Aorta (tissue), 5 donors: ENCODE measurements at regions not wholly inside any gene's neighbourhood (a gene's known extent, or its start where the extent isn't known, plus 50 kb on each side); places are given as distances from the start of the nearest gene placed in this dataset.
A peak's percentile ranks its signal among the peaks of the same experiment; 100 is the strongest.

ENCODE experiments used
- ATAC-seq: fragments of 200-7000 bp; cut with Tn5 transposase; one replicate; pipeline ENCODE4 v1.9.1; 2022; ENCODE audit warnings: moderate library complexity; ENCODE audit not compliant: low FRiP score
- DNase-seq, 2 donors: peaks; one replicate each; pipeline ENCODE4 v3.0.0-alpha.2; 2020
- H3K27ac ChIP-seq, 2 donors: one replicate each; pipeline ENCODE4 v1.5.1; 2013; ENCODE audit warnings: low read length in 2 of 2, mild to moderate bottlenecking in 2 of 2, moderate library complexity in 2 of 2, control low read depth in 1 of 2, inconsistent platforms in 1 of 2, low read depth in 1 of 2
- H3K27me3 ChIP-seq, 2 donors: one replicate each; pipeline ENCODE4 v1.6.1; 2013; ENCODE audit warnings: control low read depth in 1 of 2, low read length in 1 of 2, mild to moderate bottlenecking in 1 of 2, moderate library complexity in 1 of 2; ENCODE audit not compliant: insufficient read depth in 2 of 2, control insufficient read depth in 1 of 2
- H3K36me3 ChIP-seq, 2 donors: one replicate each; pipeline ENCODE4 v1.6.1; 2013; ENCODE audit warnings: control low read depth in 1 of 2, low read length in 1 of 2, mild to moderate bottlenecking in 1 of 2; ENCODE audit not compliant: insufficient read depth in 2 of 2, control insufficient read depth in 1 of 2
- H3K4me1 ChIP-seq, 2 donors: one replicate each; pipeline ENCODE4 v1.6.1; 2013; ENCODE audit warnings: low read length in 2 of 2, control low read depth in 1 of 2, mild to moderate bottlenecking in 1 of 2, moderate library complexity in 1 of 2; ENCODE audit not compliant: insufficient read depth in 2 of 2, control insufficient read depth in 1 of 2
- H3K4me3 ChIP-seq, 2 donors: one replicate each; pipeline ENCODE4 v1.5.1; 2013; ENCODE audit warnings: low read length in 2 of 2, control low read depth in 1 of 2, mild to moderate bottlenecking in 1 of 2
- H3K9me3 ChIP-seq: one replicate; pipeline ENCODE4 v1.6.1; 2013; ENCODE audit warnings: mild to moderate bottlenecking, low read length; ENCODE audit not compliant: control insufficient read depth
- WGBS, 2 donors: extraction: QIAGEN DNeasy Blood & Tissue Kit; methylation state at CpG; one replicate each; pipeline ENCODE4 v1.1.7; 2013; 5-methylcytosine and 5-hydroxymethylcytosine counted together
- intact Hi-C, 2 donors: fragments of 100-400 bp; cut with DNase I; formaldehyde crosslinking; loops; one replicate each; pipeline versions ENCODE4 v1.14.2 to v1.15.0; 2022
- donor health status: healthy with polysubstance abuse.
- donor health status: Bipolar disorder and iron deficiency.
- donor health status: DM: no; HTN: no; CAD: no.
- donor health status: DM: no; HTN: no; CAD: no.
- donor health status: DM: yes; HTN: yes; CAD: no.

DNA sequence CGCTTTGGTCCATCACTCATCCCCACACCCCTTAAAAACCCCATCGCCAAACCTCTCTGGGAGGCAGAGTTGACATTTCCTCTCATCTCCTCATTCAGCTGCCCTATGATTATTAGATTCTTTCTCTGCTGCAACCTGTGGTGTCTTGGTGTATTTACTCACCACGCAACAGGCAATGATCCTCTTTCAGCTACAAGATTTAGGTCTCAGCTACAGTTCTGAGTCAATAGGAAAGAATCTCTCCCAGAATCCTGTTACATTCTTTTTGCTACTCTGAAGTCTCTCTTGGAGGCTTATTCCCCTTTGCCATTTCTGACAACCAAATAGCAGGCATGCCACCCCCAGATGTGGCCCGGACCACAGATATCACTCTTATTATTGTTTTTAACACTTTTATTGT lies 468.3 kb upstream of the GYPC start:
- 32 to 49% methylated on average over 4 of the region's 4 CpGs for WGBS, 2 donors
- intact Hi-C loops: no loop called here
- Histone ChIP-seq H3K27ac (no peak overlapping the region), H3K4me3 (no peak overlapping the region), H3K9me3 (peaks cover 3% of the 10 kb centered on the region), H3K4me1 (no peaks in the 10 kb centered on the region), H3K27me3 (no peaks in the 10 kb centered on the region), H3K36me3 (no peaks in the 10 kb centered on the region)
- ATAC-seq (no peak), DNase-seq (no peak)

- Histone ChIP-seq H3K27ac (no peak overlapping the region), H3K4me1 (no peaks in the 10 kb centered on the region), H3K9me3 (peaks cover 3% of the 10 kb centered on the region), H3K36me3 (no peaks in the 10 kb centered on the region), H3K4me3 (peak overlapping the region in 1 of 2 donors; percentile 8), H3K27me3 (no peaks in the 10 kb centered on the region)
- 82 to 87% methylated on average over 4 of the region's 4 CpGs for WGBS, 2 donors
- DNase-seq (no peak), ATAC-seq (no peak)
- intact Hi-C loops: no loop called here
Measured at GRCh38 chr2:126189527-126189926, 466.4 kb upstream of the GYPC start.

- Histone ChIP-seq H3K9me3 (no peaks in the 10 kb centered on the region), H3K36me3 (no peaks in the 10 kb centered on the region), H3K27me3 (no peaks in the 10 kb centered on the region), H3K4me1 (no peaks in the 10 kb centered on the region), H3K4me3 (no peak overlapping the region), H3K27ac (no peak overlapping the region)
- ATAC-seq: no peak
- DNase-seq: no peak
- intact Hi-C loops: no loop called here
- 8 to 13% methylated on average over 3 of the region's 3 CpGs for WGBS, 2 donors
Measured at GRCh38 chr2:126200538-126200937, 455.4 kb upstream of the GYPC start.

DNA sequence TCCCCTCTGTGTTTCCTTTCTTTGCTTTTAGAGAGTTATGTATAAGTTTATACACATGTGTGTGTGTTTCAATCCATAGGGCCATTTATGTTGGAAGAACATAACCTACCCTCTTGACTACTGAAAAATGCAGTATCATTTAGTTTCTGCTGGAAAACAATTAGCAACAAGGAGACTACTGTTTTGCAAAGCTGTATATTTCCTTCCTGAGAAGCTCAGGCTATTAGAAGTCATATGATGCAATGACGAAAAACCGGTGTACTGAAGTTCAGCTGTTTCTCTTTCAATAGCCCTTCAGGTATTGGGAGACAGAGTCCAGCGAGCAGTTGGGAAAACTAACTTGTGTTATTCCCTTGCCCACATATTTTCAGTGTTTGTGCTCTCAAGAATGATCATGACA lies 447.7 kb upstream of the GYPC start:
- no peaks in the 10 kb centered on the region for H3K9me3 ChIP-seq
- no peak overlapping the region for H3K4me3 ChIP-seq
- 74 to 83% methylated on average over 3 of the region's 3 CpGs for WGBS, 2 donors
- ATAC-seq: no peak
- no peak overlapping the region for H3K27ac ChIP-seq
- H3K4me1 ChIP-seq: no peaks in the 10 kb centered on the region
- no peaks in the 10 kb centered on the region for H3K36me3 ChIP-seq
- no peak for DNase-seq
- no peaks in the 10 kb centered on the region for H3K27me3 ChIP-seq
- intact Hi-C loops: no loop called here

GRCh38 chr2:126212735-126213134 lies 443.2 kb upstream of the GYPC start:
- Histone ChIP-seq H3K4me3 (no peak overlapping the region), H3K36me3 (no peaks in the 10 kb centered on the region), H3K27me3 (no peaks in the 10 kb centered on the region), H3K9me3 (no peaks in the 10 kb centered on the region), H3K27ac (no peak overlapping the region), H3K4me1 (no peaks in the 10 kb centered on the region)
- intact Hi-C loops: no loop called here
- DNase-seq (no peak), ATAC-seq (no peak)
- WGBS, 2 donors: 52 to 54% methylated on average over 2 of the region's 2 CpGs

GRCh38 chr2:126219081-126219480 lies 436.9 kb upstream of the GYPC start:
- Histone ChIP-seq H3K9me3 (no peaks in the 10 kb centered on the region), H3K4me3 (no peak overlapping the region), H3K27me3 (no peaks in the 10 kb centered on the region), H3K36me3 (no peaks in the 10 kb centered on the region), H3K4me1 (no peaks in the 10 kb centered on the region), H3K27ac (no peak overlapping the region)
- DNase-seq: no peak
- WGBS, 2 donors: 92 to 93% methylated on average over 4 of the region's 4 CpGs
- ATAC-seq: no peak
- intact Hi-C loops: no loop called here

GRCh38 chr2:126220331-126220730 lies 435.6 kb upstream of the GYPC start:
- DNase-seq (no peak), ATAC-seq (no peak)
- intact Hi-C loops: no loop called here
- Histone ChIP-seq H3K27me3 (no peaks in the 10 kb centered on the region), H3K4me3 (no peak overlapping the region), H3K27ac (no peak overlapping the region), H3K36me3 (no peaks in the 10 kb centered on the region), H3K4me1 (no peaks in the 10 kb centered on the region), H3K9me3 (no peaks in the 10 kb centered on the region)
- WGBS, 2 donors: 75 to 80% methylated on average over 6 of the region's 6 CpGs

- H3K27ac ChIP-seq: no peak overlapping the region
- ATAC-seq: no peak
- DNase-seq: no peak
- no peaks in the 10 kb centered on the region for H3K4me1 ChIP-seq
- no peak overlapping the region for H3K4me3 ChIP-seq
- H3K36me3 ChIP-seq: no peaks in the 10 kb centered on the region
- H3K27me3 ChIP-seq: no peaks in the 10 kb centered on the region
- 47 to 69% methylated on average over 1 of the region's 1 CpG for WGBS, 2 donors
- intact Hi-C loops: no loop called here
- H3K9me3 ChIP-seq: no peaks in the 10 kb centered on the region
Measured at GRCh38 chr2:126221506-126221905, 434.5 kb upstream of the GYPC start.

- Histone ChIP-seq H3K27ac (no peak overlapping the region), H3K9me3 (no peaks in the 10 kb centered on the region), H3K4me3 (no peak overlapping the region), H3K36me3 (no peaks in the 10 kb centered on the region), H3K4me1 (no peaks in the 10 kb centered on the region), H3K27me3 (no peaks in the 10 kb centered on the region)
- ATAC-seq (no peak), DNase-seq (no peak)
- WGBS, 2 donors: 27 to 43% methylated on average over 2 of the region's 2 CpGs
- intact Hi-C loops: no loop called here
Measured at GRCh38 chr2:126222278-126222677, 433.7 kb upstream of the GYPC start.
